ENCODE measurements at regions not wholly inside any gene's neighbourhood (a gene's known extent, or its start where the extent isn't known, plus 50 kb on each side); places are given as distances from the start of the nearest gene placed in this dataset.

- Histone ChIP-seq H3K27me3 (replicated peaks; ENCODE audit: insufficient read depth, low read length) (no peaks in the 10 kb centered on the region), H3K9ac (ENCODE audit: low read length) (no peak overlapping the region), H3F3A (ENCODE audit: insufficient read depth, low read length) (no peaks in the 10 kb centered on the region), H3K4me2 (ENCODE audit: low read depth, low read length) (no peak overlapping the region), H4K20me1 (ENCODE audit: insufficient read depth, low read length) (no peaks in the 10 kb centered on the region), H3K9me2 (replicated peaks; ENCODE audit: insufficient read depth, low read length) (no peaks in the 10 kb centered on the region), H3K4me1 (ENCODE audit: low read length) (no peaks in the 10 kb centered on the region), H2AFZ (ENCODE audit: low read length) (no peak overlapping the region), H3K9me3 (replicated peaks; ENCODE audit: insufficient read depth, low read length) (no peaks in the 10 kb centered on the region), H3K36me3 (replicated peaks; ENCODE audit: insufficient read depth, low read length) (no peaks in the 10 kb centered on the region), H3K27ac (ENCODE audit: low read length) (no peak overlapping the region), H3K79me2 (ENCODE audit: low read length) (no peaks in the 10 kb centered on the region), H3K4me3 (ENCODE audit: low read length) (no peak overlapping the region)
- DNase-seq, result no peak
- TF ChIP-seq EZH2 (optimal IDR thresholded peaks at IDR 0.05; ENCODE audit: low read depth, low read length) (no peak), EZH2phosphoT487 (IDR thresholded peaks at IDR 0.05; ENCODE audit: low read length) (no peak), CTCF (IDR thresholded peaks at IDR 0.05; ENCODE audit: low read length) (no peak)
Measured at GRCh38 chr1:192441492-192441891, 124.7 kb downstream of the RGS21 start.

GRCh38 chr1:192442736-192443135, 125.9 kb downstream of the RGS21 start:
- H3K9me3 ChIP-seq (replicated peaks; ENCODE audit: insufficient read depth, low read length), result no peaks in the 10 kb centered on the region
- H3K4me1 ChIP-seq (ENCODE audit: low read length), result no peaks in the 10 kb centered on the region
- no peak overlapping the region for H3K4me2 ChIP-seq (ENCODE audit: low read depth, low read length)
- no peaks in the 10 kb centered on the region for H3K36me3 ChIP-seq (replicated peaks; ENCODE audit: insufficient read depth, low read length)
- H3F3A ChIP-seq (ENCODE audit: insufficient read depth, low read length), result no peaks in the 10 kb centered on the region
- no peaks in the 10 kb centered on the region for H3K79me2 ChIP-seq (ENCODE audit: low read length)
- no peak for DNase-seq
- no peak overlapping the region for H3K9ac ChIP-seq (ENCODE audit: low read length)
- no peaks in the 10 kb centered on the region for H3K9me2 ChIP-seq (replicated peaks; ENCODE audit: insufficient read depth, low read length)
- no peak for TF ChIP-seq EZH2 (optimal IDR thresholded peaks at IDR 0.05; ENCODE audit: low read depth, low read length)
- H3K4me3 ChIP-seq (ENCODE audit: low read length), result no peak overlapping the region
- no peaks in the 10 kb centered on the region for H3K27me3 ChIP-seq (replicated peaks; ENCODE audit: insufficient read depth, low read length)
- no peaks in the 10 kb centered on the region for H4K20me1 ChIP-seq (ENCODE audit: insufficient read depth, low read length)
- H2AFZ ChIP-seq (ENCODE audit: low read length), result 0 out of 2 replicates have a peak overlapping the region, but pooled peaks have one; percentile 4
- no peak overlapping the region for H3K27ac ChIP-seq (ENCODE audit: low read length)

- Histone ChIP-seq H3K79me2 (ENCODE audit: low read length) (no peaks in the 10 kb centered on the region), H3K4me3 (ENCODE audit: low read length) (no peak overlapping the region), H3K4me2 (ENCODE audit: low read depth, low read length) (no peak overlapping the region)
Measured at GRCh38 chr1:192443616-192444015, 126.8 kb downstream of the RGS21 start.

GRCh38 chr1:192445241-192445640, 128.4 kb downstream of the RGS21 start:
- DNase-seq, result no peak
- H3K36me3 ChIP-seq (replicated peaks; ENCODE audit: insufficient read depth, low read length), result no peaks in the 10 kb centered on the region
- no peaks in the 10 kb centered on the region for H3K27me3 ChIP-seq (replicated peaks; ENCODE audit: insufficient read depth, low read length)
- H3F3A ChIP-seq (ENCODE audit: insufficient read depth, low read length), result no peaks in the 10 kb centered on the region
- no peak overlapping the region for H3K9ac ChIP-seq (ENCODE audit: low read length)
- H3K9me3 ChIP-seq (replicated peaks; ENCODE audit: insufficient read depth, low read length), result no peaks in the 10 kb centered on the region
- no peaks in the 10 kb centered on the region for H4K20me1 ChIP-seq (ENCODE audit: insufficient read depth, low read length)
- no peaks in the 10 kb centered on the region for H3K9me2 ChIP-seq (replicated peaks; ENCODE audit: insufficient read depth, low read length)
- TF ChIP-seq CTCF (IDR thresholded peaks at IDR 0.05; ENCODE audit: low read length) (no peak), EZH2 (optimal IDR thresholded peaks at IDR 0.05; ENCODE audit: low read depth, low read length) (no peak), EZH2phosphoT487 (IDR thresholded peaks at IDR 0.05; ENCODE audit: low read length) (no peak)
- H3K79me2 ChIP-seq (ENCODE audit: low read length), result no peaks in the 10 kb centered on the region
- no peak overlapping the region for H3K4me3 ChIP-seq (ENCODE audit: low read length)
- no peak overlapping the region for H3K4me2 ChIP-seq (ENCODE audit: low read depth, low read length)
- no peak overlapping the region for H2AFZ ChIP-seq (ENCODE audit: low read length)
- no peak overlapping the region for H3K27ac ChIP-seq (ENCODE audit: low read length)
- no peaks in the 10 kb centered on the region for H3K4me1 ChIP-seq (ENCODE audit: low read length)

More at GRCh38 chr1:192443616-192444015, 126.8 kb downstream of the RGS21 start:
- no peak for DNase-seq
- no peak overlapping the region for H3K9ac ChIP-seq (ENCODE audit: low read length)
- H3K9me2 ChIP-seq (replicated peaks; ENCODE audit: insufficient read depth, low read length), result no peaks in the 10 kb centered on the region
- H2AFZ ChIP-seq (ENCODE audit: low read length), result no peak overlapping the region
- H3K27ac ChIP-seq (ENCODE audit: low read length), result no peak overlapping the region
- no peaks in the 10 kb centered on the region for H3K4me1 ChIP-seq (ENCODE audit: low read length)
- H3K27me3 ChIP-seq (replicated peaks; ENCODE audit: insufficient read depth, low read length), result no peaks in the 10 kb centered on the region
- H3F3A ChIP-seq (ENCODE audit: insufficient read depth, low read length), result no peaks in the 10 kb centered on the region
- TF ChIP-seq EZH2 (optimal IDR thresholded peaks at IDR 0.05; ENCODE audit: low read depth, low read length) (no peak), EZH2phosphoT487 (IDR thresholded peaks at IDR 0.05; ENCODE audit: low read length) (no peak)
- no peaks in the 10 kb centered on the region for H4K20me1 ChIP-seq (ENCODE audit: insufficient read depth, low read length)
- H3K9me3 ChIP-seq (replicated peaks; ENCODE audit: insufficient read depth, low read length), result no peaks in the 10 kb centered on the region
- H3K36me3 ChIP-seq (replicated peaks; ENCODE audit: insufficient read depth, low read length), result no peaks in the 10 kb centered on the region

Measured in MM.1S (cell line).